ENCODE measurements at regions not wholly inside any gene's neighbourhood (a gene's known extent, or its start where the extent isn't known, plus 50 kb on each side); places are given as distances from the start of the nearest gene placed in this dataset.

DNA sequence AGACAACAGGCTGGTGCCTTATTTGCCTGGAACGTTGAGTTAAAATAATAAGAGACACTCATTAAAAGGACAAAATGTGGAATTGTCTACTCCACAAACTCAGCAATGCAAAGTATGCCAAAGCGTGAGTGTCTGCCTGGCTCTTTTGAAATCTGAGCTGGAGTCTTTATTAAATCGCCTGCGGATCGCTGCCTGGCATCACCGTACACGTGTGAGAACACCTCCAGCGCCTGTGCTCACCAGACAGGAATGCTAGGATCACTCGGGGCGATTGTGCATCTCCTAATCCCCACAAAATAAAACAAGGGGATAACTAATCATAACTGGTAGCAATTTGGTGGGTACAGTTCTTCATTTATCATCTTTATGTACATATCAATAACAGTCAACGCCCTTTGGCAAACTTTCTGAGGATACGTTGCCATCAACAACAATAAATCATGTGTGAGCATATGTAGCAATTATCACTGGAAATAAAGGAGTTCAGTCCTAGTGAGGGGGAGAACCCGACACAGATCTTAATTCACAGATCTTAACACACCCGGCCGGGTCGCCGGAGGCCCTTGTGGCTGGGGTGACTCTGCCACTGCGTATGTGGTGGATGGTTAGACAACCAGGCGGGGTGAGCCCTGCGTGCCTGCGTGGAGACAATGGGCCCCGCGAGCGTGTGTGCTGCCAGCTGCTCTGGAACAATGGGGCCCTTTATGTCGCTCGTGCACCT is 284.9 kb upstream of the IRX1 start:
- H3K9me3 ChIP-seq: no peaks in the 10 kb centered on the region
- peak overlapping the region; percentile 58 to 85 (median 76) for H3K27ac ChIP-seq
- no peak overlapping the region for H3K4me3 ChIP-seq
- H3K27me3 ChIP-seq: no peaks in the 10 kb centered on the region
- no peaks in the 10 kb centered on the region for H3K36me3 ChIP-seq (replicated peaks in 1 of 2; ENCODE audit: insufficient read depth in 1 of 2, low read depth in 2 of 2)
- peak; percentile 92 for ATAC-seq
- TF ChIP-seq, protein P1, sequence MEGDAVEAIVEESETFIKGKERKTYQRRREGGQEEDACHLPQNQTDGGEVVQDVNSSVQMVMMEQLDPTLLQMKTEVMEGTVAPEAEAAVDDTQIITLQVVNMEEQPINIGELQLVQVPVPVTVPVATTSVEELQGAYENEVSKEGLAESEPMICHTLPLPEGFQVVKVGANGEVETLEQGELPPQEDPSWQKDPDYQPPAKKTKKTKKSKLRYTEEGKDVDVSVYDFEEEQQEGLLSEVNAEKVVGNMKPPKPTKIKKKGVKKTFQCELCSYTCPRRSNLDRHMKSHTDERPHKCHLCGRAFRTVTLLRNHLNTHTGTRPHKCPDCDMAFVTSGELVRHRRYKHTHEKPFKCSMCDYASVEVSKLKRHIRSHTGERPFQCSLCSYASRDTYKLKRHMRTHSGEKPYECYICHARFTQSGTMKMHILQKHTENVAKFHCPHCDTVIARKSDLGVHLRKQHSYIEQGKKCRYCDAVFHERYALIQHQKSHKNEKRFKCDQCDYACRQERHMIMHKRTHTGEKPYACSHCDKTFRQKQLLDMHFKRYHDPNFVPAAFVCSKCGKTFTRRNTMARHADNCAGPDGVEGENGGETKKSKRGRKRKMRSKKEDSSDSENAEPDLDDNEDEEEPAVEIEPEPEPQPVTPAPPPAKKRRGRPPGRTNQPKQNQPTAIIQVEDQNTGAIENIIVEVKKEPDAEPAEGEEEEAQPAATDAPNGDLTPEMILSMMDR (IDR thresholded peaks at IDR 0.05): no peak
- TF ChIP-seq POLR2A (IDR thresholded peaks at IDR 0.05): peak in 1 of 3 donors; percentile 46
- intact Hi-C loops (cut with DNase I): no loop called here
- DNase-seq: peak; percentile 45 to 74 (median 64)
- H3K4me1 ChIP-seq: peaks cover 4% of the 10 kb centered on the region
- 32 to 49% methylated on average over 21 to 26 of the region's 26 CpGs for WGBS, 2 donors

DNA sequence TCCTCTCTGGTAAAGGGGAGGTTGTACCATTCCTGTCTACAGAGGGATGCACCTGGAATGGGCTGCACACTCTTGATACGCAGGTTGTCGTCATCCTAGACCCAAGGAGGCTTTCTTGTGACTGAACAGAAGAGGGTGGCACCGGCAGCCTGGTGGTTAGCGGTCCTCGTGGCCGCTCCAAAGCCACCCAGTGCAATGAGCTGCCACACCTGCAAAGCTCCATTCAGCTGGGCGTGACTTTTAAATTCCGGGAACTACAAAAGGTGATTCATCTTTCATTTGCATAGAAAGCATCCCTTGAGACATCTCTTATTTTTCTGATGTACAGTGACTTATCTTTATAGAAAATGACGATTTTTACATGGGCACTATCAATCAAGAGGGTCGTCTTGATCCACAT is 286.1 kb upstream of the IRX1 start:
- ATAC-seq (no peak), DNase-seq (no peak)
- WGBS, 2 donors: 67 to 74% methylated on average over 10 of the region's 10 CpGs
- no peak overlapping the region for H3K27ac ChIP-seq
- no peaks in the 10 kb centered on the region for H3K9me3 ChIP-seq
- no peak overlapping the region for H3K4me3 ChIP-seq
- H3K4me1 ChIP-seq: peaks cover 4% of the 10 kb centered on the region
- no peaks in the 10 kb centered on the region for H3K27me3 ChIP-seq
- H3K36me3 ChIP-seq (replicated peaks in 1 of 2; ENCODE audit: insufficient read depth in 1 of 2, low read depth in 2 of 2): no peaks in the 10 kb centered on the region
- intact Hi-C loops (cut with DNase I): no loop called here
- TF ChIP-seq, protein P1 (IDR thresholded peaks at IDR 0.05): no peak
- no peak for TF ChIP-seq POLR2A (IDR thresholded peaks at IDR 0.05)

DNA sequence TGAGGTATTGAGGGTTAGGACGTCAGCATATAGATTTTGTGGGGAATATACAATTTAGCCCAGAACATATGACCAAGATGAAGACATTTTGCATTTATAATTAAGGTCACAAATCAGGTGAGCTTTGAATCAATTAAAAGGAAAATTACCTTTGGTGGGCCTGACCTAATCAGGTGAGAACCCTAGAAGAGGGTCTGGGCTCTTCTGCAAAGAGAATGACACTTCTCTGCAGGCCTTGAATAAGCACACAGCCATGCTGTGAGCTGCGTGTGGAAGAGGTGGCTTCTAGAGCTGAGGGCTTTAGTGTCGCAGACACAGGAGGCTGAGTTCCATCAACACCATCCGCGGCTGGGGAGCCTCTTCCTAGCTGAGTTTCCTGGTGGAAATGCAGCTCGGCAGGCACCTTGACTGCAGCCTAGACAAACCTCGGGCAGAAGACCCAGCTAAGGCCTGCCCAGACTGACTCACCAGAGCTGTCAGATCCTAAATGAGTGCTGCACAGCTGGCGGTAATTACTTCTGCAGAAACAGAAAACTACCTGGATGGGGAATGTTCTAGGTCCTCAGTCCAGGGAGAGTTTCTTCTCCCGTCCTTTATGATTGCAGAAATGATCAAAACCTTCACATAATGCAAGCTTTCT is 287.5 kb upstream of the IRX1 start:
- Histone ChIP-seq H3K4me3 (no peak overlapping the region), H3K9me3 (no peaks in the 10 kb centered on the region), H3K36me3 (replicated peaks in 1 of 2; ENCODE audit: insufficient read depth in 1 of 2, low read depth in 2 of 2) (no peaks in the 10 kb centered on the region), H3K27me3 (no peaks in the 10 kb centered on the region), H3K27ac (no peak overlapping the region), H3K4me1 (peaks cover 4% of the 10 kb centered on the region)
- ATAC-seq (no peak), DNase-seq (no peak)
- WGBS, 2 donors: 58 to 66% methylated on average over 9 of the region's 9 CpGs
- intact Hi-C loops (cut with DNase I): no loop called here
- TF ChIP-seq POLR2A (IDR thresholded peaks at IDR 0.05): no peak
- TF ChIP-seq, protein P1 (IDR thresholded peaks at IDR 0.05): no peak

DNA sequence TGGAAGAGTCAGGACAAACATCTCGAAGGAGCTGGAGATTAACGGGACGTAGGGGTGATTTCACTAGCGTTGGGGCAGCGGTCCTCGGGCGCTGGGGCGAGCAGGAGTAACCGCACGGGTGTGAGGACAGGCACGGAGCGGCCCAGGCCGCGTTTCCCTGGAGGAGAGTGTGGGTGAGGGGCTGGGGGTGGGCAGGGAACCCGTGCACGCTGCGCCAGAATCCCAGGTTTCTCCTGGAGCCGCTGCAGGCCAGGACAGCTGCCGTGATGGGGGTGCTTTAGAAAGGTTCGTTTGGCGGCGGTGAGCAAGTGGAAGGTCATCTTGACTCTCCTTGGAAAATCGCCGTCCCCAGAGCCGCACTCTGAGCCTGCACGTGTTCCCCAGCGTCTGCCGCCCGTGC is 290.2 kb upstream of the IRX1 start:
- 74 to 76% methylated on average over 20 to 29 of the region's 29 CpGs for WGBS, 2 donors
- no peak for DNase-seq
- Histone ChIP-seq H3K4me1 (peaks cover 4% of the 10 kb centered on the region), H3K27ac (no peak overlapping the region), H3K36me3 (replicated peaks in 1 of 2; ENCODE audit: insufficient read depth in 1 of 2, low read depth in 2 of 2) (no peaks in the 10 kb centered on the region), H3K9me3 (no peaks in the 10 kb centered on the region), H3K27me3 (no peaks in the 10 kb centered on the region), H3K4me3 (no peak overlapping the region)
- ATAC-seq: no peak
- TF ChIP-seq, protein P1 (IDR thresholded peaks at IDR 0.05): no peak
- no peak for TF ChIP-seq POLR2A (IDR thresholded peaks at IDR 0.05)
- intact Hi-C loops (cut with DNase I): no loop called here

Data from body of pancreas (tissue), 4 donors.